ENCODE measurements at regions not wholly inside any gene's neighbourhood (a gene's known extent, or its start where the extent isn't known, plus 50 kb on each side); places are given as distances from the start of the nearest gene placed in this dataset.

GRCh38 chr12:16863742-16864141, 257.8 kb upstream of the LMO3 start (continued):
- TF ChIP-seq ZFPM2 (CRISPR knock-in tag; IDR thresholded peaks at IDR 0.05), result no peak

- Histone ChIP-seq H3K9me3 (replicated peaks; ENCODE audit: control insufficient read depth, insufficient read depth, low read depth, low read length) (no peaks in the 10 kb centered on the region), H3K9ac (ENCODE audit: insufficient read depth in 1 of 2, low read depth in 2 of 2, low read length in 2 of 2) (no peak overlapping the region), H3K27ac (ENCODE audit: extremely low read depth, low read depth, low read length) (no peak overlapping the region), H3K4me1 (replicated peaks in 1 of 2; ENCODE audit: control insufficient read depth in 2 of 2, insufficient read depth in 2 of 2, low read length in 2 of 2) (no peaks in the 10 kb centered on the region), H3K79me2 (ENCODE audit: control insufficient read depth, insufficient read depth, low read length) (no peaks in the 10 kb centered on the region), H3K9me1 (ENCODE audit: control insufficient read depth, insufficient read depth, low read length) (no peaks in the 10 kb centered on the region), H2AFZ (ENCODE audit: low read depth, low read length) (no peak overlapping the region), H3K4me3 (no peak overlapping the region), H3K27me3 (ENCODE audit: control insufficient read depth in 2 of 2, insufficient read depth in 2 of 2, low read length in 2 of 2) (no peaks in the 10 kb centered on the region), H3K36me3 (ENCODE audit: control insufficient read depth, insufficient read depth, low read length) (no peaks in the 10 kb centered on the region), H4K20me1 (replicated peaks; ENCODE audit: control insufficient read depth, insufficient read depth, low read length) (no peaks in the 10 kb centered on the region), H3K4me2 (ENCODE audit: insufficient read depth, low read length) (no peak overlapping the region)
- in situ Hi-C loops (cut with MboI), result no loop called here
- TF ChIP-seq ESRRB (CRISPR knock-in tag; IDR thresholded peaks at IDR 0.05; ENCODE audit: borderline replicate concordance), result no peak
- no peak for TF ChIP-seq SMAD2 (IDR thresholded peaks at IDR 0.05; ENCODE audit: low read depth, low read length)
- no peak for TF ChIP-seq HES1 (IDR thresholded peaks at IDR 0.05; ENCODE audit: low read depth)
- TF ChIP-seq ZFP30 (CRISPR knock-in tag; IDR thresholded peaks at IDR 0.05; ENCODE audit: borderline replicate concordance), result no peak
- TF ChIP-seq POLR2B (IDR thresholded peaks at IDR 0.05; ENCODE audit: low read depth, partially characterized antibody), result no peak
- TF ChIP-seq LARP7 (IDR thresholded peaks at IDR 0.05), result no peak
- TF ChIP-seq CREBBP (IDR thresholded peaks at IDR 0.05; ENCODE audit: low read depth, low read length), result no peak
- no peak for TF ChIP-seq TRIM28 (IDR thresholded peaks at IDR 0.05)
- no peak for TF ChIP-seq HNRNPH1 (optimal IDR thresholded peaks at IDR 0.05; ENCODE audit: low read depth, low read length)
- TF ChIP-seq CBX5 (IDR thresholded peaks at IDR 0.05; ENCODE audit: borderline replicate concordance, low read depth), result no peak
- TF ChIP-seq BRF2 (IDR thresholded peaks at IDR 0.05; ENCODE audit: borderline replicate concordance, insufficient read depth, insufficient read length), result no peak
- TF ChIP-seq ZFP1 (CRISPR knock-in tag; IDR thresholded peaks at IDR 0.05), result no peak
- DNase-seq (ENCODE audit: extremely low read depth in 1 of 4, low spot score in 3 of 4) (no peak), ATAC-seq (no peak), FAIRE-seq (no peak)
- intact Hi-C loops (cut with micrococcal nuclease), result no loop called here
- 10% methylated on average over 1 of the region's 1 CpG for WGBS (ENCODE audit: insufficient coverage, low coverage, missing lambda C conversion rate)
- CTCF ChIA-PET (ENCODE audit: low intra/inter-chr PET ratio), result no interaction called here
- no TSS peak for BruUV-seq (replicated peaks)
- POLR2A ChIA-PET, result no interaction called here
Observed at GRCh38 chr12:16857456-16857923, 251.5 kb upstream of the LMO3 start.

All from K562 (cell line).